Umbilical cord (tissue), 1 donor: ENCODE measurements at regions not wholly inside any gene's neighbourhood (a gene's known extent, or its start where the extent isn't known, plus 50 kb on each side); places are given as distances from the start of the nearest gene placed in this dataset.

Source experiments
- DNase-seq: peaks from one replicate; pipeline ENCODE4 v3.0.0-alpha.2; 2015; ENCODE audit warnings: low spot score

GRCh38 chr4:30443289-30443688 lies 276.9 kb upstream of the PCDH7 start:
- DNase-seq = no peak

- peak; percentile 91 for DNase-seq
Measured at GRCh38 chr4:30450474-30450873, 269.7 kb upstream of the PCDH7 start.

GRCh38 chr4:30454504-30454903 lies 265.7 kb upstream of the PCDH7 start:
- DNase-seq = no peak

GRCh38 chr4:30456716-30457115 lies 263.5 kb upstream of the PCDH7 start:
- no peak for DNase-seq

- no peak for DNase-seq
Measured at GRCh38 chr4:30460818-30461217, 259.4 kb upstream of the PCDH7 start.

GRCh38 chr4:30461218-30461617 lies 259.0 kb upstream of the PCDH7 start:
- DNase-seq = no peak

GRCh38 chr4:30462445-30463090 lies 257.6 kb upstream of the PCDH7 start:
- no peak for DNase-seq

GRCh38 chr4:30471861-30472260 lies 248.3 kb upstream of the PCDH7 start:
- DNase-seq = no peak

GRCh38 chr4:30473225-30473624 lies 246.9 kb upstream of the PCDH7 start:
- no peak for DNase-seq

GRCh38 chr4:30495251-30495650 lies 224.9 kb upstream of the PCDH7 start:
- DNase-seq = no peak

GRCh38 chr4:30495651-30496310 lies 224.4 kb upstream of the PCDH7 start:
- DNase-seq = no peak

GRCh38 chr4:30511751-30512150 lies 208.4 kb upstream of the PCDH7 start:
- DNase-seq = no peak

GRCh38 chr4:30518211-30518610 lies 202.0 kb upstream of the PCDH7 start:
- DNase-seq = no peak

- DNase-seq = no peak
Measured at GRCh38 chr4:30525662-30526315, 194.4 kb upstream of the PCDH7 start.

GRCh38 chr4:30535255-30535654 lies 184.9 kb upstream of the PCDH7 start:
- no peak for DNase-seq

GRCh38 chr4:30536231-30536630 lies 183.9 kb upstream of the PCDH7 start:
- DNase-seq = no peak

- peak; percentile 60 for DNase-seq
Measured at GRCh38 chr4:30537456-30537855, 182.7 kb upstream of the PCDH7 start.

- no peak for DNase-seq
Measured at GRCh38 chr4:30538794-30539193, 181.4 kb upstream of the PCDH7 start.

- no peak for DNase-seq
Measured at GRCh38 chr4:30543057-30543456, 177.1 kb upstream of the PCDH7 start.

GRCh38 chr4:30553151-30553550 lies 167.0 kb upstream of the PCDH7 start:
- DNase-seq = no peak

- peak; percentile 52 for DNase-seq
Measured at GRCh38 chr4:30553706-30554105, 166.5 kb upstream of the PCDH7 start.

- no peak for DNase-seq
Measured at GRCh38 chr4:30555775-30556174, 164.4 kb upstream of the PCDH7 start.

- no peak for DNase-seq
Measured at GRCh38 chr4:30559481-30559880, 160.7 kb upstream of the PCDH7 start.
